ENCODE measurements at regions not wholly inside any gene's neighbourhood (a gene's known extent, or its start where the extent isn't known, plus 50 kb on each side); places are given as distances from the start of the nearest gene placed in this dataset.

DNA sequence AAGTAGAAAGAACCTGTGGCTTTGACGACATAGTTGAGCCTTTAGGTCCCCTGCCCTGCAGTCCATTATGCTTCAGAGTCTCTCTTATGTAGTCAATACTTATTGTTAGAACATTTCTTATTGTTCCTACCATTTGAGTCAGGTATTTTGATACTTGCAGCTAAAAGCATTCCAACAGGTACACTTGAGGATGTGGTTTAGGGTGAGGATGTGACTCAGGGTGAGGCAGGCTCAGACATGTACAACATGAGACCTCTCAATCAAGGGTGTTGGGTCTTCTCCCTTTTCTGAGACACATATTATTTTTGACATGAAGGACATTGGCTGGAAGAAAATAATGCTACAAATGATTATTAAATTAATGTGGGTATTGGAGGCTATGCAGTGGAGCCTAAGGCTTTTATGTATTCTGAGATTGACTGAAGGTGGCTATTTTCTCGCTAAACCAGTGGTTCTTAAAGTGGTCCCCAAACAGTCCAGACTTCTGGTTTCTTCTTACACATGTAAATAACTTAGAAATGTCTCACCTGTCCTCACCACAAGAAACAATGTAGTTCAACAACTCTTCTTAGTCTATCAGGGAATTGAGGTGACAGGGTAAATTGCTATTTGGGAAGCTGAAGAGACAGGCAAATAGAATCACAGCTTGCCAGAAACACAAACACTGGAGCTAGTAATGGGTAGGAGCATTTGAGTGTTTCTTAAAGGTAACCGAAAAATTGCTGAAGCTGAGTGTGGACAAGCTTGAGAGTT, 135.5 kb upstream of the ZPLD1 start:
- TF ChIP-seq, protein P1, sequence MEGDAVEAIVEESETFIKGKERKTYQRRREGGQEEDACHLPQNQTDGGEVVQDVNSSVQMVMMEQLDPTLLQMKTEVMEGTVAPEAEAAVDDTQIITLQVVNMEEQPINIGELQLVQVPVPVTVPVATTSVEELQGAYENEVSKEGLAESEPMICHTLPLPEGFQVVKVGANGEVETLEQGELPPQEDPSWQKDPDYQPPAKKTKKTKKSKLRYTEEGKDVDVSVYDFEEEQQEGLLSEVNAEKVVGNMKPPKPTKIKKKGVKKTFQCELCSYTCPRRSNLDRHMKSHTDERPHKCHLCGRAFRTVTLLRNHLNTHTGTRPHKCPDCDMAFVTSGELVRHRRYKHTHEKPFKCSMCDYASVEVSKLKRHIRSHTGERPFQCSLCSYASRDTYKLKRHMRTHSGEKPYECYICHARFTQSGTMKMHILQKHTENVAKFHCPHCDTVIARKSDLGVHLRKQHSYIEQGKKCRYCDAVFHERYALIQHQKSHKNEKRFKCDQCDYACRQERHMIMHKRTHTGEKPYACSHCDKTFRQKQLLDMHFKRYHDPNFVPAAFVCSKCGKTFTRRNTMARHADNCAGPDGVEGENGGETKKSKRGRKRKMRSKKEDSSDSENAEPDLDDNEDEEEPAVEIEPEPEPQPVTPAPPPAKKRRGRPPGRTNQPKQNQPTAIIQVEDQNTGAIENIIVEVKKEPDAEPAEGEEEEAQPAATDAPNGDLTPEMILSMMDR (IDR thresholded peaks at IDR 0.05; ENCODE audit: insufficient read depth, low read length) = no peak
- TF ChIP-seq REST (IDR thresholded peaks at IDR 0.05; ENCODE audit: insufficient replicate concordance, low read depth) = no peak

Measured in HL-60 (cell line).